T-helper 2 cell treated with Interferon-gamma antibody and Interleukin-4, amounts not matched to agents 5 μg/mL and 100 μg/mL, for 36 hours (primary cell): ENCODE measurements at regions not wholly inside any gene's neighbourhood (a gene's known extent, or its start where the extent isn't known, plus 50 kb on each side); places are given as distances from the start of the nearest gene placed in this dataset.
"Not testable (repeated sequence)": the region's sequence is repeated elsewhere in the genome, so short reads cannot be mapped to it uniquely, and the experiment has no call there.

ENCODE experiments used
- DNase-seq: peaks from one replicate; pipeline ENCODE4 v3.0.0; 2021; ENCODE audit warnings: low spot score
- H3K27ac Mint-ChIP-seq: one replicate; pipeline ENCODE4 v1.8.0; 2021; ENCODE audit warnings: mild to moderate bottlenecking, mixed read lengths
- H3K27me3 Mint-ChIP-seq: one replicate; pipeline ENCODE4 v1.8.0; 2021; ENCODE audit warnings: low read depth, mixed read lengths
- H3K36me3 Mint-ChIP-seq: one replicate; pipeline ENCODE4 v1.8.0; 2021; ENCODE audit warnings: low read depth, mixed read lengths
- H3K4me1 Mint-ChIP-seq: one replicate; pipeline ENCODE4 v1.8.0; 2021; ENCODE audit warnings: low read depth, mixed read lengths
- H3K4me3 Mint-ChIP-seq: one replicate; pipeline ENCODE4 v1.8.0; 2022; ENCODE audit warnings: mild to moderate bottlenecking, moderate library complexity, mixed read lengths
- H3K9me3 Mint-ChIP-seq: one replicate; pipeline ENCODE4 v1.8.0; 2021; ENCODE audit warnings: mixed read lengths

DNA sequence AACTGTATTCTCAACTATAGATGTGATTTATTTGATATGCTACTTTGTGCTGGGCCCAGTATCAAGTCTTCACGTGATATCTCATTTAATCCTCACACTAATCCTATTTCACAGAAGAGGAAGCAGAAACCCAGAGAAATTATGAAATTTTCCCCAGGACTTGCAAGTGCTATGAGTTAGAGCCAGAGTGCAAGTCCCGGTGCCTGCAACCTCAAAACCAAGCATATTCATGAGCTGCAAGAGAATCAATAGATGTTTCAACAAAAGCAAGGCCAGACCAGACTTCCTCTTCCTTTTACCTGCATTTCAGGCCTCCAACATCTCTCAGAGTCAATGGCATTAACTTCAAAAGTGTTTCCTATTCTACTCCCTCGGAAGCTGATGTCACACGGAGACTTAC is 92.2 kb upstream of the GATB start:
- no peaks in the 10 kb centered on the region for H3K36me3 Mint-ChIP-seq
- H3K4me3 Mint-ChIP-seq = no peak overlapping the region
- peaks cover 22% of the 10 kb centered on the region for H3K27me3 Mint-ChIP-seq
- DNase-seq = no peak
- H3K4me1 Mint-ChIP-seq = no peaks in the 10 kb centered on the region
- H3K27ac Mint-ChIP-seq = no peak overlapping the region
- H3K9me3 Mint-ChIP-seq = no peaks in the 10 kb centered on the region

GRCh38 chr4:151852202-151852601 is 91.4 kb upstream of the GATB start:
- DNase-seq = no peak
- peaks cover 17% of the 10 kb centered on the region for H3K27me3 Mint-ChIP-seq
- no peaks in the 10 kb centered on the region for H3K36me3 Mint-ChIP-seq
- no peak overlapping the region for H3K27ac Mint-ChIP-seq
- H3K4me1 Mint-ChIP-seq = no peaks in the 10 kb centered on the region
- H3K9me3 Mint-ChIP-seq = no peaks in the 10 kb centered on the region
- H3K4me3 Mint-ChIP-seq = no peak overlapping the region

GRCh38 chr4:151851354-151851753 is 90.5 kb upstream of the GATB start:
- Mint-ChIP-seq H3K9me3 (no peaks in the 10 kb centered on the region), H3K27ac (no peak overlapping the region), H3K36me3 (no peaks in the 10 kb centered on the region), H3K27me3 (peaks cover 17% of the 10 kb centered on the region), H3K4me3 (no peak overlapping the region), H3K4me1 (no peaks in the 10 kb centered on the region)
- no peak for DNase-seq

DNA sequence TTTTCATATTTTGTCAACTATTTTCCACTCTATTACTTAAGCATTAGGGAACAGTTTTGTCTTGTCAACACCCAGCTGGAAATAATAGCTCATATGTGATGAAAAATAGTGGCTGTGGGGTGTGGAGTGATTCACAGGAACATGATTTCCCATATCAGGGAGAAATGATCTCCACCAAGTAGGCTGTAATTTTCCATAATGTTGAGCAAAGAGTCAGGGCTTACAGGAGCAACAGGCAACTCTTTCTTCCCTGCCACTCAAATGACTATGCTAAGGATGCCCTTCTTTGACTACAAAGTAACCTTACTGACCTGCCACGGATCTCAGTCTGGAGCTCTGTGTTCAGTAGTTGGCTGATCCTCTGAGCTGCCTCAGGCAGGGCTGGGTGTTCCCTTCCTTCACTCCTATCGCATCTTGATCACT is 90.0 kb upstream of the GATB start:
- Mint-ChIP-seq H3K9me3 (no peaks in the 10 kb centered on the region), H3K4me1 (no peaks in the 10 kb centered on the region), H3K36me3 (no peaks in the 10 kb centered on the region), H3K4me3 (no peak overlapping the region), H3K27me3 (peaks cover 14% of the 10 kb centered on the region), H3K27ac (no peak overlapping the region)
- no peak for DNase-seq

GRCh38 chr4:151845551-151845950 is 84.7 kb upstream of the GATB start:
- H3K27me3 Mint-ChIP-seq, H3K27ac Mint-ChIP-seq, H3K4me3 Mint-ChIP-seq, H3K36me3 Mint-ChIP-seq, H3K9me3 Mint-ChIP-seq, H3K4me1 Mint-ChIP-seq, DNase-seq: not testable (repeated sequence)

GRCh38 chr4:151842430-151843079 is 81.7 kb upstream of the GATB start:
- Mint-ChIP-seq H3K27ac (no peak overlapping the region), H3K9me3 (no peaks in the 10 kb centered on the region), H3K36me3 (no peaks in the 10 kb centered on the region), H3K4me1 (no peaks in the 10 kb centered on the region), H3K4me3 (no peak overlapping the region), H3K27me3 (peaks cover 7% of the 10 kb centered on the region)
- DNase-seq = no peak

DNA sequence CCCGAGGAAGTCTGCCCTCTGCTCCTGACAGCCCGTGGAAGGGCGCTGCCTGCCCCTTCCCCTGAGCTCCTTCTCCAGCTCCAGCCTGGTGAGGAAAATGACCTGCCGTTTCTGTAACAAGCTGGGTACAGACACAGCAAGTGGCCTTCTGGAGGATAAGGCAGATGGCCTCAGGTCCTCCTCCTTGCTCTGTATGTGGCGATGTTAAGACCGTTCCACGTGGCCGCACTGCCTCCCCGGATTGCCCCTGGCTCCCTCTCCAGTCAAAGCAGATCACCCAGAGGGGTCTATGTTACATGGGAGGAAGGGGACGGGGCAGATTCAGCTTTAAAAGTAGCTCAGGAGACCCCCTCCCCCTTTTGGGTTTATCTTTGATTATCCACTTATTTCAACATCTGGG is 80.3 kb upstream of the GATB start:
- no peaks in the 10 kb centered on the region for H3K36me3 Mint-ChIP-seq
- DNase-seq = no peak
- H3K4me1 Mint-ChIP-seq = no peaks in the 10 kb centered on the region
- H3K9me3 Mint-ChIP-seq = no peaks in the 10 kb centered on the region
- H3K27ac Mint-ChIP-seq = no peak overlapping the region
- H3K27me3 Mint-ChIP-seq = peaks cover 7% of the 10 kb centered on the region
- no peak overlapping the region for H3K4me3 Mint-ChIP-seq

DNA sequence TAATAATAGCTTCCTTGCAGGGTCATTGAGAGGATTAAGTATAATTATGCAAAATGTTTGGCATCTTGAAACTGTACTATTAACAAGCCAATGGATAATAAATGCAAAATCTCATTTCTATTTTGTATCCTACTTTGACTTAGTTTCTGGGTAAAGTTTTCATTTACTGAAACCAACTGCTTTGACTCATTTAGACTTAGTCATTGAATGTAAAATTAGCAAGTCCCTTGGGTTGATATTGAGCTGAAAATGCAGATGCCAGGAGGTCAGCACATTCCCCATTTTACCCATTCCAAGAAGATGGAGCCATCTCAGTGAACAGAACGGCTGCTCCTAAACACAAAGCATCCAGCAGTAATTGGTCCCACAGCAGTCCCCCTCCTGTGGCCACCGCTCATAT is 74.7 kb upstream of the GATB start:
- no peak overlapping the region for H3K4me3 Mint-ChIP-seq
- H3K27ac Mint-ChIP-seq = no peak overlapping the region
- DNase-seq = no peak
- H3K4me1 Mint-ChIP-seq = peaks cover 3% of the 10 kb centered on the region
- H3K36me3 Mint-ChIP-seq = no peaks in the 10 kb centered on the region
- H3K27me3 Mint-ChIP-seq = peaks cover 4% of the 10 kb centered on the region
- H3K9me3 Mint-ChIP-seq = no peaks in the 10 kb centered on the region

DNA sequence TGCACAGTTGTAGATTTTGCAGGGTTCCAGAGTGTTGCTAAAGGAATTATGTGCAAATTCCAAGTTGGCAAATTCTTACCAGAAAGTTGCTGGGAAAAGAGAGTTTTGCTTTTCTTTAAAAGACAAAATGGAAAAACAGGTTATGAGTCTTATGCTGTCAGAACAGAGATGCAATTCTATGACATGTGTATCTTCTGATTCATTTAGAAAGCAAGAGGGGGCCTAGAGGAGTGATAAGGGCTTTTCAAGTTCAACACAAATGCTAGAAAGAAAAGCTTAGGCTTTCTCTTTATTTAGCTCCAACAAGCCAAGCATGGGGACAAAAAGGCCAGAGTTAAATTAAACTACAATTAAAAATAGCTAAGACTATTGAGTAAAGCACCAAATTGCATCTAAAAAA is 72.4 kb upstream of the GATB start:
- no peak overlapping the region for H3K27ac Mint-ChIP-seq
- no peaks in the 10 kb centered on the region for H3K27me3 Mint-ChIP-seq
- no peaks in the 10 kb centered on the region for H3K36me3 Mint-ChIP-seq
- no peaks in the 10 kb centered on the region for H3K9me3 Mint-ChIP-seq
- H3K4me3 Mint-ChIP-seq = no peak overlapping the region
- no peak for DNase-seq
- peaks cover 3% of the 10 kb centered on the region for H3K4me1 Mint-ChIP-seq

- Mint-ChIP-seq H3K4me1 (peaks cover 3% of the 10 kb centered on the region), H3K27me3 (no peaks in the 10 kb centered on the region), H3K36me3 (no peaks in the 10 kb centered on the region), H3K4me3 (no peak overlapping the region), H3K27ac (no peak overlapping the region), H3K9me3 (no peaks in the 10 kb centered on the region)
- DNase-seq = no peak
These were observed 70.7 kb upstream of the GATB start for GRCh38 chr4:151831526-151831925.

GRCh38 chr4:151830168-151830567 is 69.4 kb upstream of the GATB start:
- no peaks in the 10 kb centered on the region for H3K36me3 Mint-ChIP-seq
- peaks cover 3% of the 10 kb centered on the region for H3K4me1 Mint-ChIP-seq
- DNase-seq = no peak
- H3K4me3 Mint-ChIP-seq = no peak overlapping the region
- no peak overlapping the region for H3K27ac Mint-ChIP-seq
- H3K27me3 Mint-ChIP-seq = no peaks in the 10 kb centered on the region
- no peaks in the 10 kb centered on the region for H3K9me3 Mint-ChIP-seq

GRCh38 chr4:151829309-151829708 is 68.5 kb upstream of the GATB start:
- no peak for DNase-seq
- Mint-ChIP-seq H3K9me3 (no peaks in the 10 kb centered on the region), H3K4me3 (no peak overlapping the region), H3K36me3 (no peaks in the 10 kb centered on the region), H3K27ac (no peak overlapping the region), H3K4me1 (peaks cover 3% of the 10 kb centered on the region), H3K27me3 (no peaks in the 10 kb centered on the region)

GRCh38 chr4:151824656-151825055 is 63.8 kb upstream of the GATB start:
- no peak overlapping the region for H3K4me3 Mint-ChIP-seq
- no peak overlapping the region for H3K27ac Mint-ChIP-seq
- no peaks in the 10 kb centered on the region for H3K9me3 Mint-ChIP-seq
- H3K27me3 Mint-ChIP-seq = peaks cover 16% of the 10 kb centered on the region
- no peaks in the 10 kb centered on the region for H3K4me1 Mint-ChIP-seq
- no peaks in the 10 kb centered on the region for H3K36me3 Mint-ChIP-seq
- no peak for DNase-seq

DNA sequence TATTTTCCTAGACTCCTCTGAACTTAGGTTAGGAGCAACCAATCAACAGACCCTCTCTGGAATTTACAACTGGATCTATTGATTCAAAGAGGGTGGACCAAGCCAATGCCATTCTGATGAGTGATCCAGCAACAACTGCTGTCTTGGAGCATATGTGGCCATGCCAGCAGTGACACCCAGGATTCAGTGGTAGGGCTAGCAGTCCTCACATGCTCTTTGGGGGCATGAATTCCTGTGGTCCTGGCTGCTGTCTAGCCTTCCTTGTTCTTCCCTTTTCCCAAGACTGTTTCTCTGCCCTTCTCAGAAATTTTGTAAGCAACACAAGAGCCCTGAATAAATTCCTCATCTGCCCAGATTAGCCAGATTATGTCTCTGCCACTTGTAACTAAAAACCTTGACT is 61.5 kb upstream of the GATB start:
- no peak for DNase-seq
- H3K4me3 Mint-ChIP-seq = no peak overlapping the region
- no peaks in the 10 kb centered on the region for H3K4me1 Mint-ChIP-seq
- no peak overlapping the region for H3K27ac Mint-ChIP-seq
- H3K27me3 Mint-ChIP-seq = peaks cover 16% of the 10 kb centered on the region
- H3K9me3 Mint-ChIP-seq = no peaks in the 10 kb centered on the region
- H3K36me3 Mint-ChIP-seq = no peaks in the 10 kb centered on the region

DNA sequence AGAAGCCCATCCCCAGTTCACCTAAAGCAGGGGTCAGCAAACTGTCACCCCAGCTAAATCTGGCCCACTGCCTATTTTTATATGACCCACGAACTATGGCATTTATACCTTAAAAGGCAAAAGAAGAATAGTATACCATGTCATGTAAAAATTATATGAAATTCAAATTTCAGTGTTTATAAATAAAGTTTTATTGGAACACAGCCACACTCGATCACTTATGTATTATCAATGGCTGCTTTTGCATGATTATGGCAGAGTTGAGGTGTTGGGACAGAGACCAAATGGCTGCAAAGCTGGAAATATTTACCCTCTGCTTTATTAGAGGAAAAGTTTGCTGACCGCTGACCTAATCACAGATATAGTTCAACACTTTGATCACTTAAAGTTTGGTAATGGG is 59.2 kb upstream of the GATB start:
- Mint-ChIP-seq H3K36me3 (no peaks in the 10 kb centered on the region), H3K9me3 (no peaks in the 10 kb centered on the region), H3K4me1 (no peaks in the 10 kb centered on the region), H3K4me3 (no peak overlapping the region), H3K27ac (no peak overlapping the region), H3K27me3 (peaks cover 16% of the 10 kb centered on the region)
- DNase-seq = no peak
